T-cell (primary cell): ENCODE measurements at regions not wholly inside any gene's neighbourhood (a gene's known extent, or its start where the extent isn't known, plus 50 kb on each side); places are given as distances from the start of the nearest gene placed in this dataset.

Experiments used
- ATAC-seq, 4 experiments: fragments of 200-7000 bp in 3 of 4; fragments of 150-1000 bp in 1 of 4; cut with Tn5 transposase; replicated peaks in 1 of 4; 1 replicate in 3 of 4; 2 replicates in 1 of 4; pipeline ENCODE4 v1.10.0; 2021; ENCODE audit warnings: moderate library complexity in 3 of 4, mild to moderate bottlenecking in 2 of 4, moderate number of reproducible peaks in 1 of 4
- CTCF ChIA-PET, 2 donors: fragments of 300-600 bp; sonication (Branson Sonifier 250); formaldehyde crosslinking; loops; one replicate each; lab custom pipeline; 2022; ENCODE audit warnings: antibody characterized with exemption in 2 of 2; lab: Charles Lee
- POLR2A ChIA-PET, 2 donors: fragments of 300-600 bp; sonication (Branson Sonifier 250); formaldehyde crosslinking; loops; one replicate each; lab custom pipeline; 2022; ENCODE audit warnings: antibody characterized with exemption in 2 of 2; lab: Charles Lee
- DNase-seq, 35 experiments: peaks; one replicate each; pipeline versions ENCODE4 v3.0.0 to v3.0.0-alpha.2; 2013 to 2023
- H3K27ac ChIP-seq: one replicate; pipeline ENCODE4 v1.5.1; 2013; ENCODE audit warnings: low read length
- H3K27me3 ChIP-seq, 2 experiments: replicated peaks in 1 of 2; 1 replicate in 1 of 2; 2 replicates in 1 of 2; pipeline versions ENCODE4 v1.6.1 to v1.7.0; 2013; ENCODE audit warnings: low read length in 1 of 2, mixed read lengths in 1 of 2; ENCODE audit not compliant: control insufficient read depth in 2 of 2, insufficient read depth in 2 of 2; ENCODE audit errors: extremely low read depth in 1 of 2
- H3K36me3 ChIP-seq, 2 donors: 1 replicate in 1 of 2; 2 replicates in 1 of 2; pipeline versions ENCODE4 v1.6.1 to v1.7.0; 2013; ENCODE audit warnings: low read length in 1 of 2; ENCODE audit not compliant: control insufficient read depth in 2 of 2, insufficient read depth in 1 of 2; ENCODE audit errors: extremely low read depth in 1 of 2
- H3K4me1 ChIP-seq, 2 experiments: 1 replicate in 1 of 2; 2 replicates in 1 of 2; pipeline versions ENCODE4 v1.6.1 to v1.7.0; 2013; ENCODE audit warnings: low read length in 2 of 2, mixed read lengths in 1 of 2; ENCODE audit not compliant: insufficient read depth in 2 of 2, control insufficient read depth in 1 of 2; ENCODE audit errors: extremely low read depth in 1 of 2
- H3K4me3 ChIP-seq, 2 donors: 1 replicate in 1 of 2; 2 replicates in 1 of 2; pipeline versions ENCODE4 v1.5.1 to v1.7.0; 2013; ENCODE audit warnings: mild to moderate bottlenecking in 2 of 2, low read length in 1 of 2, moderate library complexity in 1 of 2; ENCODE audit not compliant: control insufficient read depth in 1 of 2; ENCODE audit errors: extremely low read depth in 1 of 2
- H3K9me3 ChIP-seq: 2 replicates; pipeline ENCODE4 v1.7.0; 2013
- H3K27ac Mint-ChIP-seq, 2 donors: one replicate each; pipeline ENCODE4 v1.8.0; 2020 to 2021; ENCODE audit warnings: mild to moderate bottlenecking in 2 of 2, mixed read lengths in 2 of 2
- H3K27me3 Mint-ChIP-seq, 2 donors: one replicate each; pipeline ENCODE4 v1.8.0; 2021 to 2022; ENCODE audit warnings: mixed read lengths in 2 of 2
- H3K36me3 Mint-ChIP-seq: one replicate; pipeline ENCODE4 v1.8.0; 2021; ENCODE audit warnings: mixed read lengths
- H3K4me1 Mint-ChIP-seq, 3 donors: one replicate each; pipeline ENCODE4 v1.8.0; 2020 to 2022; ENCODE audit warnings: mixed read lengths in 3 of 3, mild to moderate bottlenecking in 1 of 3
- H3K4me3 Mint-ChIP-seq, 3 donors: one replicate each; pipeline ENCODE4 v1.8.0; 2020 to 2022; ENCODE audit warnings: mild to moderate bottlenecking in 3 of 3, mixed read lengths in 3 of 3, moderate library complexity in 3 of 3
- H3K9me3 Mint-ChIP-seq, 3 donors: one replicate each; pipeline ENCODE4 v1.8.0; 2020 to 2022; ENCODE audit warnings: mixed read lengths in 3 of 3
- WGBS: methylation state at CpG from one replicate; pipeline ENCODE4 v1.1.5; 2013; ENCODE audit warnings: missing lambda C conversion rate; ENCODE audit not compliant: insufficient coverage; 5-methylcytosine and 5-hydroxymethylcytosine counted together

DNA sequence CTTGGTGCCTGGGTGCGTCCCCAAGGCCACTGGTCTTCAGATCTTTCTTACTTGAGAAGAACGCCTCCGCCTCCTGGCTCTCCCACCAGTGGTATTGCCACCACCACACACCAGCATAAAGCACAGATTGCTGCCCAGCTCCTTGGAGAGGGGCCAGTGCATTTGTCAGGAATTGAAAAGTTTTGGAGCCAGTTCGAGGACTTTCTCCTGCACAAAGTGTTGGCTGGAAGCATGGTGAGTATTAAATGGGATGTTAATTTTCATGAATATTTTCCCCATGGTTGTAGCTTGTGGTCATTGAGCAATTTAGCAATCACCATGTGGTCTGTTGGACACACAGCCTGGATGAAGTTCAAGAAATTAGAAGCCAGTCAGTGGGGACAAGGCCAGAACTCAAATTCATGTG is 684.6 kb upstream of the FANCL start:
- Histone ChIP-seq H3K9me3 (no peaks in the 10 kb centered on the region), H3K4me1 (no peaks in the 10 kb centered on the region), H3K27ac (no peak overlapping the region), H3K4me3 (no peak overlapping the region), H3K27me3 (no peaks in the 10 kb centered on the region), H3K36me3 (no peaks in the 10 kb centered on the region)
- POLR2A ChIA-PET = no interaction called here
- no peak for ATAC-seq
- H3K4me3 Mint-ChIP-seq = no peak overlapping the region
- H3K9me3 Mint-ChIP-seq = no peaks in the 10 kb centered on the region
- peaks cover 0 to 3% of the 10 kb centered on the region in 2 donors for H3K27me3 Mint-ChIP-seq
- CTCF ChIA-PET = interaction anchor here in 1 of 2 donors (0.5 kb wide), 1 partner anchor 277 kb away, joined by 3 read pairs; no protein-coding TSS in a partner anchor
- H3K27ac Mint-ChIP-seq = no peak overlapping the region
- no CpG with 5 or more reads among the region's 4 CpGs for WGBS
- no peaks in the 10 kb centered on the region for H3K4me1 Mint-ChIP-seq
- no peaks in the 10 kb centered on the region for H3K36me3 Mint-ChIP-seq
- no peak for DNase-seq

- no peak overlapping the region for H3K27ac ChIP-seq
- Mint-ChIP-seq H3K36me3 (no peaks in the 10 kb centered on the region), H3K27me3 (peaks cover 0 to 3% of the 10 kb centered on the region in 2 donors), H3K9me3 (no peaks in the 10 kb centered on the region), H3K27ac (no peak overlapping the region), H3K4me3 (no peak overlapping the region), H3K4me1 (no peaks in the 10 kb centered on the region)
- H3K36me3 ChIP-seq = no peaks in the 10 kb centered on the region
- ChIA-PET CTCF (no interaction called here), POLR2A (no interaction called here)
- DNase-seq (no peak), ATAC-seq (no peak)
- no peaks in the 10 kb centered on the region for H3K27me3 ChIP-seq
- WGBS = no CpG with 5 or more reads among the region's 1 CpG
- no peak overlapping the region for H3K4me3 ChIP-seq
- H3K9me3 ChIP-seq = no peaks in the 10 kb centered on the region
- H3K4me1 ChIP-seq = no peaks in the 10 kb centered on the region
Observed at GRCh38 chr2:58923869-58924268, 682.7 kb upstream of the FANCL start.

- Histone ChIP-seq H3K9me3 (no peaks in the 10 kb centered on the region), H3K4me3 (no peak overlapping the region), H3K27ac (no peak overlapping the region), H3K27me3 (no peaks in the 10 kb centered on the region), H3K36me3 (no peaks in the 10 kb centered on the region), H3K4me1 (no peaks in the 10 kb centered on the region)
- CTCF ChIA-PET = no interaction called here
- H3K27ac Mint-ChIP-seq = no peak overlapping the region
- peaks cover 0 to 3% of the 10 kb centered on the region in 2 donors for H3K27me3 Mint-ChIP-seq
- H3K9me3 Mint-ChIP-seq = no peaks in the 10 kb centered on the region
- no peaks in the 10 kb centered on the region for H3K4me1 Mint-ChIP-seq
- POLR2A ChIA-PET = no interaction called here
- H3K36me3 Mint-ChIP-seq = no peaks in the 10 kb centered on the region
- H3K4me3 Mint-ChIP-seq = no peak overlapping the region
- no peak for DNase-seq
- 100% methylated on average over 1 of the region's 1 CpG for WGBS
- ATAC-seq = no peak
Observed at GRCh38 chr2:58922245-58922644, 681.1 kb upstream of the FANCL start.

- no peak overlapping the region for H3K4me3 ChIP-seq
- ChIA-PET POLR2A (no interaction called here), CTCF (no interaction called here)
- no peak overlapping the region for H3K27ac ChIP-seq
- H3K4me1 Mint-ChIP-seq = no peaks in the 10 kb centered on the region
- H3K9me3 Mint-ChIP-seq = no peaks in the 10 kb centered on the region
- H3K4me1 ChIP-seq = no peaks in the 10 kb centered on the region
- no peaks in the 10 kb centered on the region for H3K27me3 ChIP-seq
- no peaks in the 10 kb centered on the region for H3K9me3 ChIP-seq
- no peaks in the 10 kb centered on the region for H3K36me3 ChIP-seq
- peaks cover 0 to 3% of the 10 kb centered on the region in 2 donors for H3K27me3 Mint-ChIP-seq
- DNase-seq (no peak), ATAC-seq (no peak)
- no peaks in the 10 kb centered on the region for H3K36me3 Mint-ChIP-seq
- no CpG with 5 or more reads among the region's 2 CpGs for WGBS
- no peak overlapping the region for H3K4me3 Mint-ChIP-seq
- H3K27ac Mint-ChIP-seq = no peak overlapping the region
Observed at GRCh38 chr2:58921676-58922075, 680.6 kb upstream of the FANCL start.

DNA sequence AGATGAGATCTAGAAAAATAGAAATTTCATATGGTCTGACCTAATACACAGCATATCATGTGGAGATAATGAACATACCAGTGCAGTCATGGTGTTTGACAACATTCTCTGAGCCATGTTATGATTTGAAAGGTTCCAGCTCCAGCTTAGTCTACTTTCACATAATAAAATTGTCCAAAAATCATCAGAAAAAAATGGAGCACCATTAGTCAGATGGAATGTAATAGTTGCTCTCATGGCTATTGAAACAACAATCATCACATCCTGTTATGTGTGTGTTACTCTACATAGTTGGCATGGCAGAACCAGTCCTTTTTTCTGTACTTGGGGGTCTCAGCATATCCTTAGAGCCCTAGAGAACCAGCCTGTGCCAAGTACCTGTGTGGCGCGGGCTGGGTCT is 678.9 kb upstream of the FANCL start:
- Histone ChIP-seq H3K27me3 (no peaks in the 10 kb centered on the region), H3K9me3 (no peaks in the 10 kb centered on the region), H3K4me1 (no peaks in the 10 kb centered on the region), H3K4me3 (no peak overlapping the region), H3K36me3 (no peaks in the 10 kb centered on the region), H3K27ac (no peak overlapping the region)
- H3K27me3 Mint-ChIP-seq = peaks cover 0 to 3% of the 10 kb centered on the region in 2 donors
- no peaks in the 10 kb centered on the region for H3K9me3 Mint-ChIP-seq
- ChIA-PET CTCF (no interaction called here), POLR2A (no interaction called here)
- no peaks in the 10 kb centered on the region for H3K4me1 Mint-ChIP-seq
- no CpG with 5 or more reads among the region's 2 CpGs for WGBS
- no peak overlapping the region for H3K4me3 Mint-ChIP-seq
- no peaks in the 10 kb centered on the region for H3K36me3 Mint-ChIP-seq
- no peak overlapping the region for H3K27ac Mint-ChIP-seq
- no peak for ATAC-seq
- DNase-seq = no peak

DNA sequence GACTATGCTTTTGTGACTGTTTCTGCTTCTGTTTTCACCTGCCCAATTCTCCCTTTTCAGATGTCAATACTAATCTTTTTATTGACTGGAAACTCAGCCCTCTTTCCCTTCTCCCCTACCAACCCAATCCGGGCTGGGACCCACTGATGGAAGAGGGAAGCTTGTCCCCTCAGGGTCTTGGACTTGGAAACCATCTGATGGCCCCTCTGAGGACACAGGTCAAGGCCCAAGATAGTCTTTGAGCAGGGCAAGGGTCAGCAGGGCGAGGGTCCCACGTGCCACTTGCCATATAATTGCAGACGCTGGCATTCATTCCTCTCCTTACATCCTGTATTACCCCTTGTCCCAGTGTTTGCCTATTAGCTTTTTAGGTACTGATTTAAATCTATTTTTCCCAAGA is 678.2 kb upstream of the FANCL start:
- Histone ChIP-seq H3K27me3 (no peaks in the 10 kb centered on the region), H3K27ac (no peak overlapping the region), H3K36me3 (no peaks in the 10 kb centered on the region), H3K4me3 (no peak overlapping the region), H3K9me3 (no peaks in the 10 kb centered on the region), H3K4me1 (no peaks in the 10 kb centered on the region)
- DNase-seq (no peak), ATAC-seq (no peak)
- Mint-ChIP-seq H3K27me3 (peaks cover 0 to 3% of the 10 kb centered on the region in 2 donors), H3K36me3 (no peaks in the 10 kb centered on the region), H3K4me1 (no peaks in the 10 kb centered on the region), H3K9me3 (no peaks in the 10 kb centered on the region), H3K27ac (no peak overlapping the region), H3K4me3 (no peak overlapping the region)
- 100% methylated on average over 1 of the region's 4 CpGs for WGBS
- ChIA-PET POLR2A (no interaction called here), CTCF (no interaction called here)

GRCh38 chr2:58918141-58918540 is 677.0 kb upstream of the FANCL start:
- Mint-ChIP-seq H3K4me3 (no peak overlapping the region), H3K27ac (no peak overlapping the region), H3K9me3 (no peaks in the 10 kb centered on the region), H3K27me3 (peaks cover 0 to 2% of the 10 kb centered on the region in 2 donors), H3K36me3 (no peaks in the 10 kb centered on the region), H3K4me1 (no peaks in the 10 kb centered on the region)
- ChIA-PET CTCF (no interaction called here), POLR2A (no interaction called here)
- H3K27ac ChIP-seq = no peak overlapping the region
- 100% methylated on average over 1 of the region's 2 CpGs for WGBS
- no peak overlapping the region for H3K4me3 ChIP-seq
- ATAC-seq = no peak
- no peak for DNase-seq
- no peaks in the 10 kb centered on the region for H3K36me3 ChIP-seq
- H3K27me3 ChIP-seq = no peaks in the 10 kb centered on the region
- no peaks in the 10 kb centered on the region for H3K9me3 ChIP-seq
- H3K4me1 ChIP-seq = no peaks in the 10 kb centered on the region
